H1 (cell line): ENCODE measurements at regions not wholly inside any gene's neighbourhood (a gene's known extent, or its start where the extent isn't known, plus 50 kb on each side); places are given as distances from the start of the nearest gene placed in this dataset.

Source experiments
- BCL11A ChIP-seq, 2 experiments: IDR thresholded peaks; one replicate each; pipeline ENCODE4 v1.6.1; 2011; ENCODE audit warnings: low read depth in 2 of 2, low read length in 2 of 2, mild to moderate bottlenecking in 2 of 2
- CTBP2 ChIP-seq: IDR thresholded peaks from 2 replicates; pipeline ENCODE4 v1.7.0; 2011; ENCODE audit warnings: borderline replicate concordance, mild to moderate bottlenecking, moderate library complexity, mixed read lengths, low read length; ENCODE audit not compliant: insufficient read depth, insufficient read length
- RXRA ChIP-seq: IDR thresholded peaks from 2 replicates; pipeline ENCODE4 v1.6.1; 2011; ENCODE audit warnings: low read depth, mild to moderate bottlenecking, low read length, moderate library complexity; ENCODE audit not compliant: insufficient read depth
- TCF12 ChIP-seq: IDR thresholded peaks from 2 replicates; pipeline ENCODE4 v1.6.1; 2011; ENCODE audit warnings: low read depth, mild to moderate bottlenecking, low read length

- TF ChIP-seq CTBP2 (no peak), BCL11A (IDR thresholded peaks at IDR 0.05; ENCODE audit: low read depth in 2 of 2, low read length in 2 of 2) (no peak), TCF12 (no peak), RXRA (no peak)
Measured at GRCh38 chr14:83483063-83483462, 1949.4 kb upstream of the SEL1L start (continued).
